GM18511 (cell line): ENCODE measurements at regions not wholly inside any gene's neighbourhood (a gene's known extent, or its start where the extent isn't known, plus 50 kb on each side); places are given as distances from the start of the nearest gene placed in this dataset.

Experiments used
- ATAC-seq: cut with Tn5 transposase; IDR thresholded peaks from one replicate; pipeline ENCODE4 v1.9.1; 2021; ENCODE audit warnings: mild to moderate bottlenecking, moderate library complexity; ENCODE audit not compliant: unreplicated experiment

DNA sequence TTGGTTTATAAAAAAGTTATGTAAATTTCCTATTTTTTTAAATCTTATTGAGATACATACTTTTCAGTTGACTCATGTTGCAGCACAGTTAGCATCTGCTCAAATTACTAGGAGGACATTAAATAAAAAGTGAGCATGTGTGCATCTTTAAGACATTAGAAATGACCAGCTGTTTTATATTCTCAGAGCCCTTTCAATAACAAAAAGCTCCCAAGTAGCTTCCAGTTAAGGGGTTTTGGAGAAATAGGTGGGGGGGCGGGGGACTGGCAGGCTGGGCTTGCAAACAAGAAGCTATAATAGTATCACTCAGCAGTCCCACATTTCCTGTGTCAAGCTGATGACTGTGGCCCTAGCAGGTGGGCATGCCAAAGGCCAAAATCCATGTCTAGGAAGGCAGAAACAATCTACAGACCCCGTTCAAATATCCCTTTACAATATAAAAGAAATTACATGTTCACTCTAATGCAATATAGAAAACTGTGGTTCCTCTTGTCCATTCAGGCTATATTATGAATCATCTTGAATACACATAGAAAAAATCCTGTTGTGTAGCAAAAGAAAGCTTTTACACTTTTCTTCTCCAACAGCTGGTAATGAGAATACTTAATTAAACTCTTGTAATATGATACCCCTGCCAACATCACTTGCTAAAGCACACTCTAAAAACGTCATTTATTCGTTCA lies 1713.2 kb upstream of the SLC10A2 start:
- ATAC-seq: no peak

DNA sequence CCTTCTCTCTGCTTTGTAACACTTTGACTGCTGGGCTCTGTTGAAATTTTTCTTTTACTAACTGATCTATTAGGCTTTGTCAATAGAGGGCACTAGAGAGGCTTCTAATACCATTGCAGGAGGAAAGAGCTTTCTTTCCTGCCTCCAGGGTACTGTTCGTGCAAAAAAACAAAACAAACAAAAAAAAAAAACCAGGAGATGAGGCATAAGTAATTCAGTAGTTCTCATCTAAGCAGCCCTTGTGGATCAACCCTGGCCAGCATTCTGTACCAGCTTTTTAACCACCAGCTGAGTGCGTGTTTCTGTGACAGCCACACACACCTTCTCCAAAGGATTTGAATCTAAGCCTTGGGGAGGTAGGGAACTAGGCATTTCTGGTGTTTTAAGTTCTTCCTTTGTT lies 1707.6 kb upstream of the SLC10A2 start:
- peak; percentile 68 for ATAC-seq

DNA sequence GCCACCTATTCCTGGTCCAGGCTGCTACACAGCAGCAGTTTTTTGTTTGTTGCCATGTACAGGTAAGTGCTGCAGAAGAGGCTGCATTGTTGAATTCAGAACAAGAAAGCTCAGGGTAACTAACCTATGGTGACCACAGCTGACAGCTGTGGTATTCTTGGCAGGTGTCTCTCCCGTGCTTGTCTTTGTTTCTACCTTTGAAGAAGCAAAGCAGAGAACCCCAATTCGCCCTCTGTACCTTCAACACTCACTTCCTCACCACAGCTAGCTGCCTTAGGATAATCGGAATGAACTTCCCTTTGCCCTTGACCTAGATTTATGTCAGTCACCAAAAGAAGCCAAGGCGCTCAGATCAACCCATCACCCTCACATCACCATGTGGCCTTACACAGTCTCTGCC lies 1703.3 kb upstream of the SLC10A2 start:
- ATAC-seq: no peak

DNA sequence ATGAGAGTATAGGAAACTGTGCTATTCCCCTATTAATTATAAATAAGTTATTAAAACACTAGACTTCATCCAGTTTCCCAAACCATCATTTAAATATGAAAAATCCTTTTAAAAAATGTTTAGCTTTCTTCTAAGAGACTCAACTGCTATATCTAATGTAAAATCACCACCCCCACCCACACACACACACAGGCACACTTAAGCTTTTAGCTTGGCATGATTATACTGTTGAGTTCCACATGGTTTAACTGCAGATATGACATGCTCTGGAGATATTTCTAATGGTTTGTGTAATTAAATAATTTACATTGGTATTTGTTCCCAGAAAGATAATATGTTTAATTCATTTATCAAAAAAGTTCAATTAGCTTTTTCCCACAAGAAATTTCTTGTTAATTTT lies 1700.1 kb upstream of the SLC10A2 start:
- no peak for ATAC-seq

DNA sequence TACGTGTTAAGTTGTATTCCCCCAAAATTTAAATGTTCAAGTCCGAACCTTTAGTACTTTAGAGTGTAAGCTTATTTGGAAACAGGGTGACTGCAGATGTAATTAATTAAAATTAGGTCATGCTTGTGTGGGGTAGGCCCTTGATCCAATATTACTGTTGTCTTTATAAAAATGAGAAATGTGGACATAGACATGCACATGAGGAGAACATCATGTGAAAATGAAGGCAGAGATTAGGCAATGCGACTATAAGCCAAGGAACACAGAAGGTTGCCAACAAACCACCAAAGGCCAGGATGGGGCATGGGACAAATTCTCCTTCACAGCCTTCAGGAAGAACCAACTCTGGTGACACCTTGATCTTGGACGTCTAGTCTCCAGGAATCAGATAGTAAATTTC lies 1698.4 kb upstream of the SLC10A2 start:
- ATAC-seq: no peak

DNA sequence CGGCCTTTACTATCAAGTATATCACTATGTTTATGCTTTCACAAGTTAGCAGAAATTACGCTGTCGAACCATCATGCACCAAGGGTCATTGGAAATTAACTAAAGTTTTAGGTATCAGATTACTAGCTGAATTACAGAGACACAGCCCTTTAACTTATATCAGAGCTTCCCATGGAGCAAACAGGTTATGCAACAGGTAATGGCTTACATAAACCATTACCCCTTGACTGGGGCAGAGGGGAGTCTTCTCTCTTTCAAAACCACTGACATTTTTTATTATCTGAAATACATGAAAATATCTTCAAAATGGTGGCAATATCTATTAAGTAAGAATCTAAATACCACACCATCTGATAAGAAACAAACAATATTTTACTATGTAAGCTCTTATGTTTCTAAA lies 1692.9 kb upstream of the SLC10A2 start:
- ATAC-seq: no peak

DNA sequence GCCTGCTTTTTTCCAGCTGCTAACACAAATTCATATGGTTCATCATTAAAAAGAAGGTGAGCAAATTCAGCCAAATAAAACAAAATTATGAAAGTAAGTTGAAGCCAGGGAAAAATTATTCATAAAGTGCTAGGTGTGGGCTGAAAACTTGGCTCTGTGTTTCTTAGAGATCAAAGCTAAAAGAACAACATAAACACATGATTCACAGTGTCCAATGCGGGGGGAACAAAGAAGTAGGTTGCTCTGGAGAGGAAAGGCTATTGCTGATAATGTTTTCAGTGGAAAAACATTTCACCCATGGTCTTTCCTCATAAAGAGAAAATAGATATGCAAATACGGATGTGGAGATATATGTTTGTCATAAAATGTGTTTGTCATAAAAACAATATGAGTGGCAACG lies 1691.5 kb upstream of the SLC10A2 start:
- no peak for ATAC-seq

DNA sequence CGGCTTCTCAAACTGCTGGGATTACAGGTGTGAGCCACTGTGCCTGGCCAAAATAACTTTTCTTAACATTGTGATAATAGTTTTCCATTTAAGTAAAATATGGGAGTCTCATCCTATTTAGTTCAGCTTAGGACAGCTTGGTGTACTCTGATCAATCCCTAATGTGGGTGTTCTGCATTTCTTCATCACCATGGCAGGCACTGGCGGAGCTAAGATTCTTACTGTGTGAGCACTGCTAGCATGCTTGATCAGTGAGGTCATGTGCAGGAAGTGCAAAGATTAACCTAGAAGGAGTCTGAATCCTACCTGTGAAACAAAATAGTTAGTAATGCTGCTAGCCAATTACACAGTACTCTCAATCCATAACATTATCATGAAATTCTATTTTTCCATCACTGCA lies 1684.2 kb upstream of the SLC10A2 start:
- no peak for ATAC-seq

DNA sequence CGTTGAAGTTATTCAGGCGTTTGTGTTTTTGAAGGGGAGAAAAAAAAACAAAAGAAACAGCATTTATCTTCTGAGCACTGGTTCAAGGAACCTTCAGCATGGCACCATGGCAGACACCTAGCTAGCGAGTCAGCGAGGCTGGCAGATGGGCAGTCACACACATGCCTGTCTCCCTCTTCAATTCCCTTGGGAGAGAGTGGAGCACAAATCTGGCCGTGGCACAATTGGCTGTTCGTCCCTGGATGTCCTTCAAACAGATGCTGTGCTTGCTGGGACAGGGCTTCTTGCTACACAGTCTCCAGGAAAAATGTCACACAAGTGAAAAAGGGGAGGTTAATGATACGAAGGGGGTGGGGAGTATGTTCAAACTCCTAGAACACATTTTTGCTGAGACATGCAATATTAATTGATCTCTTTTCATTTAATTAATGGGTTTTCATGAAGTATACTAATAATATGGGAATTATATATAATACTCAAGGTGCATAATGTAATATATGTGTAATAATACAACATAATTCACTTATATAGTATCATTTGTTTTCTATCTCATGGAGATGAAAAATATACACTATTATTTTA lies 1674.5 kb upstream of the SLC10A2 start:
- ATAC-seq: no peak

DNA sequence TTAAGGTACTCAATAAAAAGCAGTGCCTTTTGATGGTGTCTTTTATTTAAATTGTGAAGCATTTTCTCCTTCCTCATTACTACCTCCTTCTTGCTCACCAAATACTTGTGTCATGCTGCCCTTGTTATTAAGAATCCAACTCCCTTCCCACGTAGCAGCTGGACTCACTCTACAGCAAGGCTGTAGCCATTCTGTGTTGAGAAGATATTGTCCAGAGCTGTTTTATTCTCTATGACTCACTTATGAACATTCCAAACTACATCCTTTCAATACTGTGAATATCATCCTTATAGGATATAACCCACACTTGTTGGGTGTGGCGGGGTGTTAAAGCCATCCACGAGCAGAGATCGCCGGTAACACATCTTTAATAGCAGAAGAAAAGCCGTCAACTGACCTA lies 1671.5 kb upstream of the SLC10A2 start:
- ATAC-seq: no peak

DNA sequence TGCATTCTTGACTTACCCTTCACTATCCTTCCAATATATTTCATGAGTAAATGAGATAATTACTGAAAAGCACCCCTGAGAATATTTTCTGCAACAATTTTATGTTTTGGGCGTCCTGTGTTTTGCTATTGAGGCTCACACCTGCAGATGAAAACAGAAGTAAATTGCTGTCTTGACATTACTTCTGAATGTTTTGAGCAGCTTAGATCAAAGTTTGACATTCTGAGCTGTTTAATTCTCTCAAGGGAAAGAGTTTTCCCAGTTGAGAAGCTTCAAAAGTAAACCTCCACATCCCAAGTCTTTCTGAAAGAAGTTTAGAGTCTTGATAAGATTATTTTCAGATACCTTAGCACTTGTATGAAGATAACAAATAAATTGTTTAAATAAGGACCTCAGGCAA lies 1667.2 kb upstream of the SLC10A2 start:
- ATAC-seq: no peak

DNA sequence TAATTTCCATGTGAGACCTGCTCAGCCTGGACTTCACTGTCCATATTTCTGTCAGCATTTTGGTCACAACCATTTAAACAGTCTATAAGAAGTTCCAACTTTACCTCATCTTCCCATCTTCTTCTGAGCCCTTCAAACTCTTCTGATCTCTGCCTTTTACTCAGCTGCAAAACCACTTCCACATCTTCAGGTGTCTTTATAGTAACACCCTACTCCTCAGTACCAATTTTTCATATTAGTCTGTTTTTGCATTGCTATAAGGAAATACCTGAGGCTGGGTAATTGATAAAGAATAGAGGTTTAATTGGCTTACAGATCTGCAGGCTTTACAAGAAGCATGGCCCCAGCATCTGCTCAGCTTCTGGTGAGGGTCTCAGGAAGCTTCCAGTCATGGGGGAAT lies 1648.9 kb upstream of the SLC10A2 start:
- ATAC-seq: no peak

DNA sequence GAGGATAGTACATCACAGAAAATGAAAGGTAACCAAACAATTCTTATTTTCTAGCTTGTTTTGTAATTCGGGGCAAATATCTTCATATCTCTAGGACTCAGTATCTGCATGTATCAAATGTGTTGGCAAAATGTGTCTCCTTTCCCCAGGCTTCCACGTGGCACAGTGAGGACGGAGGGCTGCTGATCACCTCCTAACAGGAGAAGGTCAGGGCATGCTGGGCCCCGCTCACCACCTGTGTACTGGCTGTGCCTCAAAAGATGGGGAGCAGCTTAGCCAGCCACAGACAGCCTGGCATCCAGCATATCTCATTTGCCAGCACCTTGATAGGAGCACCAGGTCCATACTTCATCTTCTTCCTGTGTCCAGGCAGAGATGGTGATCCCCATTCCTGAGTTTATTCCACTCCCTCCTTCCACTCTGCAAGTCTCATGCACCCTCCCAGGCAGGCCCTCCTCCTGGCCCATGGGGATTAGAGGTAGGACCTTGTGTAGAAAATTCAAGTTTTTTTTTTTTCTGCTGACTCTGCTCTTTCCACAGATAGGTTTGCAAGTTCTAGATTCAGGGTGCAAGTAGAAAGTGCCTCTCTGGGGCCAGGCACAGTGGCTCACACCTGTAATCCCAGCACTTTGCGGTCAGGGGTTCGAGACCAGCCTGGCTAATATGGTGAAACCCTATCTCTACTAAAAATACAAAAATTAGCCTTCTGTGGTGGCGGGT lies 1639.0 kb upstream of the SLC10A2 start:
- no peak for ATAC-seq

DNA sequence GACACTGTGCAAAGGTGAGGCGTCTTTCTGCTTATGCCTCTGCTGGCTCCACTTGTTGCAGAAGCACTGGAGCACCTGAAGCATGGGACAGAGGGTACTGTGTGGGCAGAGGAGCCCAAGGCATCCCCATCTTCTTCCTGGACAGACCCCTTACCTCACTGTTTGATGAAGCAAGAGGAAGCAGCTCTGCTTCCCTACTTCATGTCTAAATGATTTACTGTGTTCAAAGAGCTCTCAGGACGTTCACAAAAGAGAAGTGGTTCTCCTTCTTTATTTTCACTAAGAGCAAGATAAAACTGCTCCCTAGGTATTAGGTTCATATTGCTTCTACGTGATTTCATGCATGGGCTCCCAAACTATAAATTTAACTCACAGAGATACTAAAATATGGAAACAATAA lies 1635.4 kb upstream of the SLC10A2 start:
- no peak for ATAC-seq

DNA sequence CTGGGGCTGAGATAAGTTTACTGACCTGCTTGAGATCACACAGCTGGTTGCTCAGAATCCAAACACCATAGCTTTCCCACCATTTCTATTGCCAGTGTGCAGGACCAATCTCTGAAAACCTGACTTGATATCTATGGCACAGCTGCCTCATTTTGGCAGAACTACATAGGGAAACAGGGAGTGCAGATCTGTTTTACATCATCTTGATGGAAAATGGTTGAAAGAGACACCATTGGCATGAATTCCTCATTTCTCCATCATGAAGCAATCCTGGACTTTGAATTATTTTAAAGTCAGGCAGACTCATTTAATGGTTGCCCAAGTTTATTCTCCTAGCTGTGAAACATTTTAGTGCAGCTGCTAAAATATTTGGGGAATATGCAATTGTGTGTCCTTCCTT lies 1628.2 kb upstream of the SLC10A2 start:
- no peak for ATAC-seq

DNA sequence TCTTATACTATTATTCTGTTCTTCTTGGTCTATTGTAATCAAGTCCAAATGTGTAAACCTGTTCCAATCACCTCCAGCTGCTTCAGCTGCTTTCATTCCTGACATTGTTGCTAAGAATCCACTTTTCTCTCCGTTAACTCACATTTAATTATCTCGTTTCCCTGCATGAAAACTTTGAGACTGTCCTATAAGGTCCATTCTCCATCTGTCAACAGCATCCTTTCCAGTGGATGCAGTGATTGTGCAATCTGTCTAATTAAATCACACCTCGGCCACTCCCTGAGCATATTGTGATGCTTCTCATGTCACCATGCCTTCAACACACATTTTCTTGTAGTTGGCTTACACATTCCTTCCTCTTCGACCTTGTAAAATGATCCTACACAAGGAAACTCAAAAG lies 1626.9 kb upstream of the SLC10A2 start:
- ATAC-seq: no peak

DNA sequence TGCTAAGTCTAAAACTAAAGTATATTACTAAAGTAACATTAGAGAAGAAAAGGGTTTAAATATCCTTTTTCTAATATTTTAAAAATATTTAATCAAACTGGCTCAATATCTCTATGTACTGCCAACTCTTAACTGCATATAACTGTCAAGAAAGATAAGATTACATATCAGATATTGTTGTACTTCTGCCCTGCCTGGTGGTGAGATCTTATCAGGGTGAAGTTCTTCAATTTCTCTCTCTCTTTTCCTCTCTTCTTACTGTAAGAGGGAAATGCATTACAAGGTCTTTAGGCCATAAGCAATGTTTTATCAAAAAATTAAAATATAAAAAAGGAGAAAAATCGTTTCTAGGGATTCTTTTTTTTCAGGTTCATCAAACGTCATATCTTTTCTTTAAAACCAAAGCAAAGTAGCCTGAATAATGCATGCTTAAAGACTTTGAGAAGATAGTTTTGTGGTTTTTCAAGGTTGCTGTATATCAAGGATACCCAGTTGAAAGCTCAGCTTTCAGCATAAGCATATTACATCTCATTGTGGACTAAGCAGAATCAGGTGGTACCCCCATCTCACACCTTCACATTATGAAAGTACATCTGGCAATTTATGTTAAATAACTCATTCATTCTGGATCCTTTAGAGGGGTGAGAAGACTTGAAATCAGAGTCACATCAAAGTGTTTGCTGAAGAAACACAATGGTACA lies 1625.7 kb upstream of the SLC10A2 start:
- ATAC-seq: no peak

DNA sequence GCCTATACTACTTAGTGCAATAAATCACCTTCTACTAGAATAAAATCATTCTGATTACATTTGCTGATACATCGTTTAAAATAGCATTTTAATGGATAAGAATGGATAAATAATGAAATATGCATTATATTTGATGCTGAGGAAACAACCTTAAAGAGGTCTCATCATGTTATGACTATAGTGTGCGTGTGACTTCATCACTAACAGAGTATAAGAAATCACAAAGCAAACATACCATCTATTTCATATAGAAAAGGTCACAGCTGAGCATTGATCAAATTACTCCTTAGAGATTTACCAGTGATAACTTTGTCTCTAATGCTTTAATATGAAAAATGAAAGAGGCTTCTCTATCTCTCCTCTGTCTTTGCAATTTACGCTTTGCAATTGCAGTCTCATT lies 1620.3 kb upstream of the SLC10A2 start:
- no peak for ATAC-seq

DNA sequence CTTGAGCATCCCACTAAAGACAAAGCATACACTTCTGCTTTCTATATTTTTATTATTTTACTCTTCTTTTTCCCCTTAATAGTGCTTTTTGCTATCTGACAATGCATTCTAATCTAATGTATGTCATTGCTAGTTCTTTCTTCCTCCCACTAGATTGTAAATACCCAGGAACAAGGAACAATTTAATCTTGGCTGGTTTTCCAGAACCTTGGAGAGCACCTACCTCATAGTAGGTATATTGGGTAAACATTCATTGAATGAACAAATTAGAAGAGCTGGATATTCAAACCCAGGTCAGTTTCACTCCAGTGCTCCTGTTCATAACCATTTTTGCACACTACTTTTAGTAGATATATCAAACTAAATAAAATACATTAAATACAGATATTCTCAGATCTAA lies 1617.6 kb upstream of the SLC10A2 start:
- no peak for ATAC-seq

DNA sequence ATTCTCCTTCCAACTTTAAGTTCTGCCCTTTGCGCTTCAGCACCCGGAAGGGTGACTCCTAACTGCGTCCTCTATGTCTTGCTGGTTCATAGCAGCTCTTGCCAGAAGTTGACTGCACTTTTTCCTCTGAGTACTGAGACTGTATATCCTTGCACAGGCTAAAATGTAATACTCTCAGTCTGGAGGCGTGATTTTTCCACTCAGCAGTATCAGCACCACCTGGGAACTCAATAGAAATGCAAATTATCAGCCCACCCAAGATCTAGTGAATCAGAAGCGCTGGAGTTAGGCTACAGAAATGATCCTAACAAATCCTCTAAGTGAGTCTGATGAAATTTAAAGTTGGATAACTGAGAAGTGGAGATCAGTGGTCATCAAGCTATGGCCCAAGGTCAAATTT lies 1611.9 kb upstream of the SLC10A2 start:
- no peak for ATAC-seq

DNA sequence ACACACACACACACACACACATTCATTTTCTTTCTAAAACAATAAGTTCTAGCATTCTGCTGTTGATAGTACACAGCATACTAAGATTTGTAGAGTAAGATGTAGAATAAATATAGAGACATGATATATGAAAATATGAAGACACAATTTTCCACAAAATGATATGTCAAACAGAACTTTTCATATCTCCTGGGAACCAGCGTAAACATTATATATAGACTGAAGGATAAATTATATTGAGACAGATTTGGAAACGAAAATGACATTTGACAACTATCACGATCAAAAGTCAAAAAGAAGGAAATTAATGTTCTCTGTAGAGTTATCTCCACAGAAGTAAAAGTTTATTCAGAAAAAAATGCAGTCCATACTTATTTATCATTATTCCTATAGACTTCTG lies 1605.7 kb upstream of the SLC10A2 start:
- no peak for ATAC-seq

DNA sequence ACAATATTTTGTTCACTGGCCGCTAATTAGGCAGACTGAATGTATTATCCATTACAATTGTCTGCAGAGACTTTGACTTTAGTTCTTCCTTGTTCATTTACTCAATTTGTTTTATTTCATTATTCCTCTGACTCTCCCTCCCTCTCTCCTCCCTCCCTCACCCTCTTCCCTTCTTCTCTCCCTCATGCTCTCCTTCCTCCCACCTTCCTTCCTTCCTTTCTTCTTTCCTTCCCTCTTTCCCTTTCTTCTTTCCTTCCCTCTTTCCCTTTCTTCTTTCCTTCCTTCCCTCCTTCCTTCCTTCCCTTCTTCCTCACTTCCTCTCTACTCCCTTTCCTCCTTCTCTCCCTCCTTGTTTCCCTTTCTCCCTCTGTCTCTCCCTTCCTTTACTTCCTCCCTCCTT lies 1591.0 kb upstream of the SLC10A2 start:
- ATAC-seq: no peak
